NOMO-1 (cell line): ENCODE measurements at regions not wholly inside any gene's neighbourhood (a gene's known extent, or its start where the extent isn't known, plus 50 kb on each side); places are given as distances from the start of the nearest gene placed in this dataset.

ENCODE experiments used
- DNase-seq, 2 experiments: peaks; one replicate each; lab custom pipeline; 2025; ENCODE audit not compliant: unreplicated experiment in 2 of 2; lab: John Stamatoyannopoulos, UW

- no peak for DNase-seq
Observed at GRCh38 chr3:180282386-180282785, 245.6 kb upstream of the PEX5L start.

GRCh38 chr3:180283251-180283650 is 246.5 kb upstream of the PEX5L start:
- DNase-seq: no peak

GRCh38 chr3:180284331-180285110 is 247.8 kb upstream of the PEX5L start:
- no peak for DNase-seq

GRCh38 chr3:180287703-180288102 is 251.0 kb upstream of the PEX5L start:
- DNase-seq: no peak

GRCh38 chr3:180288816-180289215 is 252.1 kb upstream of the PEX5L start:
- no peak for DNase-seq

- no peak for DNase-seq
Observed at GRCh38 chr3:180290300-180290699, 253.6 kb upstream of the PEX5L start.

GRCh38 chr3:180294282-180295027 is 257.7 kb upstream of the PEX5L start:
- peak; percentile 29 to 80 for DNase-seq

GRCh38 chr3:180295811-180296210 is 259.1 kb upstream of the PEX5L start:
- no peak for DNase-seq

GRCh38 chr3:180296971-180297370 is 260.2 kb upstream of the PEX5L start:
- no peak for DNase-seq

- no peak for DNase-seq
Observed at GRCh38 chr3:180306155-180306554, 269.4 kb upstream of the PEX5L start.

- no peak for DNase-seq
Observed at GRCh38 chr3:180306691-180307090, 270.0 kb upstream of the PEX5L start.

GRCh38 chr3:180311242-180311641 is 274.5 kb upstream of the PEX5L start:
- no peak for DNase-seq

- no peak for DNase-seq
Observed at GRCh38 chr3:180316321-180316720, 279.6 kb upstream of the PEX5L start.

GRCh38 chr3:180319461-180319860 is 282.5 kb upstream of the TTC14 start:
- no peak for DNase-seq

GRCh38 chr3:180320631-180321030 is 281.3 kb upstream of the TTC14 start:
- peak; percentile 36 to 55 for DNase-seq

GRCh38 chr3:180321534-180321933 is 280.4 kb upstream of the TTC14 start:
- no peak for DNase-seq

GRCh38 chr3:180322829-180323228 is 279.1 kb upstream of the TTC14 start:
- no peak for DNase-seq

- DNase-seq: no peak
Observed at GRCh38 chr3:180324791-180325190, 277.2 kb upstream of the TTC14 start.

- no peak for DNase-seq
Observed at GRCh38 chr3:180325533-180325932, 276.4 kb upstream of the TTC14 start.

GRCh38 chr3:180325958-180326357 is 276.0 kb upstream of the TTC14 start:
- DNase-seq: no peak

- DNase-seq: no peak
Observed at GRCh38 chr3:180329187-180329586, 272.8 kb upstream of the TTC14 start.

GRCh38 chr3:180329847-180330246 is 272.1 kb upstream of the TTC14 start:
- no peak for DNase-seq
